8988T (cell line): ENCODE measurements at regions not wholly inside any gene's neighbourhood (a gene's known extent, or its start where the extent isn't known, plus 50 kb on each side); places are given as distances from the start of the nearest gene placed in this dataset.

Source experiments
- DNase-seq: peaks from one replicate; pipeline ENCODE4 v3.0.0; 2011

- DNase-seq = no peak
Measured at GRCh38 chr14:98945611-98946570, 326.1 kb downstream of the BCL11B start.

- DNase-seq = no peak
Measured at GRCh38 chr14:98946940-98947339, 325.1 kb downstream of the BCL11B start.

- no peak for DNase-seq
Measured at GRCh38 chr14:98947911-98948595, 323.9 kb downstream of the BCL11B start.

- DNase-seq = no peak
Measured at GRCh38 chr14:98949051-98949450, 322.9 kb downstream of the BCL11B start.

- no peak for DNase-seq
Measured at GRCh38 chr14:98949481-98950135, 322.4 kb downstream of the BCL11B start.

- DNase-seq = no peak
Measured at GRCh38 chr14:98950353-98950895, 321.6 kb downstream of the BCL11B start.

GRCh38 chr14:98951031-98951430, 321.0 kb downstream of the BCL11B start:
- no peak for DNase-seq

- no peak for DNase-seq
Measured at GRCh38 chr14:98951521-98952152, 320.4 kb downstream of the BCL11B start.

GRCh38 chr14:98952593-98953350, 319.2 kb downstream of the BCL11B start:
- DNase-seq = no peak

GRCh38 chr14:98953551-98954348, 318.2 kb downstream of the BCL11B start:
- DNase-seq = no peak

GRCh38 chr14:98954349-98955000, 317.5 kb downstream of the BCL11B start:
- no peak for DNase-seq

- DNase-seq = no peak
Measured at GRCh38 chr14:98955036-98955740, 316.8 kb downstream of the BCL11B start.

GRCh38 chr14:98955741-98956070, 316.3 kb downstream of the BCL11B start:
- DNase-seq = no peak

- no peak for DNase-seq
Measured at GRCh38 chr14:98956181-98956580, 315.8 kb downstream of the BCL11B start.

- no peak for DNase-seq
Measured at GRCh38 chr14:98956661-98957060, 315.3 kb downstream of the BCL11B start.

GRCh38 chr14:98957211-98958047, 314.6 kb downstream of the BCL11B start:
- DNase-seq = no peak

GRCh38 chr14:98958048-98958631, 313.9 kb downstream of the BCL11B start:
- DNase-seq = no peak

- no peak for DNase-seq
Measured at GRCh38 chr14:98958632-98959031, 313.4 kb downstream of the BCL11B start.

- no peak for DNase-seq
Measured at GRCh38 chr14:98959410-98959809, 312.6 kb downstream of the BCL11B start.
